IPS-18c (cell line): ENCODE measurements at regions not wholly inside any gene's neighbourhood (a gene's known extent, or its start where the extent isn't known, plus 50 kb on each side); places are given as distances from the start of the nearest gene placed in this dataset.

Source experiments
- H3K4me3 ChIP-seq: 2 replicates; pipeline ENCODE4 v1.7.0; 2013; ENCODE audit warnings: low read depth, mild to moderate bottlenecking, low read length, moderate library complexity; ENCODE audit not compliant: insufficient read depth
- H3K9me3 ChIP-seq: one replicate; pipeline ENCODE4 v1.6.1; 2013; ENCODE audit warnings: mild to moderate bottlenecking, low read length, moderate library complexity; ENCODE audit not compliant: control insufficient read depth, insufficient read depth

DNA sequence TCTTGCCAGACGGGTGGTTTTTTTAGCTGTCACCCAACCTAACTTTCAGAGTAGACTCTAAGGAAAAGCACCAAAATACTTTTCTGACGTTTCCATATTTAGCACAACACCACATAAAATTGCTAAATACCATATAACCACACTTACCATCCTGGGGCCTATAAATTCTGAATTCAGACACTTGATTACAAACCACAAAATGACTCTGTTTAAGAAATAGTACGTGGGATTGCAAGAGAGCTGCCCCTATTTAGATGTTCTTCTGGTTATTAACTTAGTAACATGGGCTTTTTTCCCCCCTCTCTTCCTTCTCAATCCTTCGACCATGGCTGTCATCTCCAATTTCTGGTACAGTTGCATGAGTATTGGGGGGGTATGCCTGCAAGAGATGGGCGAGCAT lies 287.7 kb downstream of the BMP4 start:
- no peaks in the 10 kb centered on the region for H3K9me3 ChIP-seq
- H3K4me3 ChIP-seq = no peak overlapping the region

GRCh38 chr14:53663709-53664108 lies 292.9 kb downstream of the BMP4 start:
- Histone ChIP-seq H3K4me3 (no peak overlapping the region), H3K9me3 (no peaks in the 10 kb centered on the region)

DNA sequence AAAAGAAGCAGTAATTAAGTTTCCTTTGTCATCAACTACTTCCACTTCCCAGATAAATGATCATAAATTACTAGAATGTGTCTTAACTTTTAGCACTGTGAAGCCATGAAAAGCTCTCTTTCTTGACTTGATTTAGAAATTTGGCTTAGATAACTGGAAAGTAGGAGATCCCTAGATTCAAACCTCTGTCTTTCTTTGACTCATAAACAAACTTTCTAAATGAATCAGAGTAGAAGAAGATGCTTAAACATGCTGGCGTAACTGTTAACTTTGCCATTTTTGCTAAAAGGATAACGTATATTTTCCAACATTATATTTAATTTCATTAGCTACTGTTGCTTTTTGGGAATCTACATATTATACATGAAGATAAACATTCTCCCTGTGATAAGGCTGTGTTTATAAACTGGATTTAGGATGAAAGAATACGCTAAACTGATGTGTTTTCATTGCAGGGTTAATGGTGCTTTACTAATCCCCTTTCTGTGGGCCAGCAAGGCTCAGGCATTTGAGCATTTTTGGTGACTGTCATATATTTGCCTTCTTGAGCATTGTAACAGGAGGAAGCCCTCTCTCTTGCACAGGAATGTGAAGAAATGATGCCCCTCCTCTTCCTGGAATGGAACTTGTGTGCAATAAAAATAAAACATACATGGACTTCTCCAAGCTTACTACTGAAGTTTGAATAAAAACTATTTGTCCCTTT lies 301.4 kb downstream of the BMP4 start:
- Histone ChIP-seq H3K4me3 (no peak overlapping the region), H3K9me3 (no peaks in the 10 kb centered on the region)

GRCh38 chr14:53652068-53652467 lies 304.6 kb downstream of the BMP4 start:
- no peaks in the 10 kb centered on the region for H3K9me3 ChIP-seq
- H3K4me3 ChIP-seq = no peak overlapping the region

DNA sequence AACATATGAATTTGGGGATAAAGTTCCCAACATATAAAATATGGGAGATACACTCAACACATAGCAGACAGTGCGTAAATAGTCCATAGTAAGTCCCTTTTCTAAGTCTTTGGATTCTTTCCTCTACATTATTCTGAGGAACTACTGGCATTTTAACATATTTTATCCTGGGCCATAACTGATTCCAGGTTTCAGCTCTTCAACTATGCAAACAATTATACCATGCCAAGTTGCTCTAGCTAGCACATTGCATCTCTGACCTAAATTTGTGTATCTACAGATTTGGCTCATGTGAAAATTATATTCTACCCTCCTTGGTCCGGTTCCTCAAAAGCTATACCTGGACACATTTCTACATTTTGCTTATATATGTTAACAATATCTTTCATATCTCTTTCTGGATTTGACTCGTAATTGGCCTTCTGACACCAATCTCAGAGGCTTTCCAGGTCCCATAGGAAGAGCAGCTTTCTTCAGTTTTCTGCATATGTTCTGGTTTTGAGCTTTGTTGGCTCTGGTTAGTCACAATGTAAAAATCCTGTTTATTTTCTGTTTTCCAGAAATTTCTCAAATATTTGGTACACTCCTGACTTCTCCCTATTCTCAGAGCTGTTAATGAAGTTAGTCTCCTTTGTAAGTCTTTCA lies 305.4 kb downstream of the BMP4 start:
- no peak overlapping the region for H3K4me3 ChIP-seq

GRCh38 chr14:53646925-53647324 lies 309.7 kb downstream of the BMP4 start:
- Histone ChIP-seq H3K4me3 (no peak overlapping the region), H3K9me3 (no peaks in the 10 kb centered on the region)

More for the DNA sequence above, 305.4 kb downstream of the BMP4 start:
- no peaks in the 10 kb centered on the region for H3K9me3 ChIP-seq

- Histone ChIP-seq H3K9me3 (no peaks in the 10 kb centered on the region), H3K4me3 (no peak overlapping the region)
These were observed 315.9 kb downstream of the BMP4 start for GRCh38 chr14:53640695-53641094.

GRCh38 chr14:53638966-53639365 lies 317.7 kb downstream of the BMP4 start:
- Histone ChIP-seq H3K9me3 (no peaks in the 10 kb centered on the region), H3K4me3 (no peak overlapping the region)

GRCh38 chr14:53634793-53635192 lies 321.8 kb downstream of the BMP4 start:
- Histone ChIP-seq H3K9me3 (no peaks in the 10 kb centered on the region), H3K4me3 (no peak overlapping the region)

- Histone ChIP-seq H3K9me3 (no peaks in the 10 kb centered on the region), H3K4me3 (no peak overlapping the region)
These were observed 326.3 kb downstream of the BMP4 start for GRCh38 chr14:53630336-53630735.

- Histone ChIP-seq H3K9me3 (no peaks in the 10 kb centered on the region), H3K4me3 (no peak overlapping the region)
These were observed 327.7 kb downstream of the BMP4 start for GRCh38 chr14:53628732-53629430.

DNA sequence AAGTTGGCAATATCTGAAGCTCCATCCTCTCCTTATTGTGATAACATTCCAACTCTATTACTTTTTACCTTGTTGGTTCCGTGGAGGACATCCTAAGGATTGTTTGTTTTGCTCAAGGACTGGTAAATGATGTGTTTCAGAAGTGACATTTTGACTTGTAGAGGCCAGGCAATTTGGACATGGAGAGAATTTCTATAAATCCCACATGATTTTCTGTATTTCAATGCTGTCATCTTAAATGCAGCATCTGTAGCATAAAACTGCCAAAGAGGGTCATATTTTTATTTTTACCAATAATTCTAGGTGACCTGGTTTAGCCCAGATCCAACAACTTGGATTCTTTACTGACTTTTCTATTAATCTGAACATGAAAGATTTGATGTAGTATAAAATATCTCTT lies 328.4 kb downstream of the BMP4 start:
- Histone ChIP-seq H3K9me3 (no peaks in the 10 kb centered on the region), H3K4me3 (no peak overlapping the region)

GRCh38 chr14:53626761-53627160 lies 329.9 kb downstream of the BMP4 start:
- H3K9me3 ChIP-seq = no peaks in the 10 kb centered on the region
- no peak overlapping the region for H3K4me3 ChIP-seq

- no peaks in the 10 kb centered on the region for H3K9me3 ChIP-seq
- H3K4me3 ChIP-seq = no peak overlapping the region
These were observed 334.2 kb downstream of the BMP4 start for GRCh38 chr14:53622447-53622846.

- H3K4me3 ChIP-seq = no peak overlapping the region
These were observed 334.7 kb downstream of the BMP4 start for GRCh38 chr14:53621921-53622320.

DNA sequence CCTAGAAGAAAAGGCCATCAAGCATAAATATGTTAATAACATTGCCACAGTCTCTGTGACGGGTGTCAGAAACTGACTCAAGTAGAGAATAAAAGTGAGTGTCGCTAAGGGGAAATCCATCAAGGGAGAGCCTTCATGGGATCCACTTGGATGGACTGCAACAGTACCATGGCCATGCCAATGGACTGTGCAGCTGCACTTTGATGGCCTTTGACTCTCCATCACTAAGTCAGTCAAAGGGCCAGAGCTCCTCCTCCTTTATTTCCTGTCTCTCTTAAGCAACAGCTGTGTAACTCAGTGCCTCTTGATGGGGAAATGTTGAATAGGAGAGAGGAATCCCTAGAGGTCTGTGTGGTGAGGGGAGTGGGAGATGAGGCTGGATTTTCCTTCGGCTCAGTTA lies 335.2 kb downstream of the BMP4 start:
- no peak overlapping the region for H3K4me3 ChIP-seq
- H3K9me3 ChIP-seq = no peaks in the 10 kb centered on the region

More at GRCh38 chr14:53621921-53622320, 334.7 kb downstream of the BMP4 start:
- no peaks in the 10 kb centered on the region for H3K9me3 ChIP-seq

- Histone ChIP-seq H3K9me3 (no peaks in the 10 kb centered on the region), H3K4me3 (no peak overlapping the region)
These were observed 335.7 kb downstream of the BMP4 start for GRCh38 chr14:53620890-53621289.

- Histone ChIP-seq H3K4me3 (no peak overlapping the region), H3K9me3 (no peaks in the 10 kb centered on the region)
These were observed 336.3 kb downstream of the BMP4 start for GRCh38 chr14:53620317-53620716.
